ENCODE measurements at regions not wholly inside any gene's neighbourhood (a gene's known extent, or its start where the extent isn't known, plus 50 kb on each side); places are given as distances from the start of the nearest gene placed in this dataset.

DNA sequence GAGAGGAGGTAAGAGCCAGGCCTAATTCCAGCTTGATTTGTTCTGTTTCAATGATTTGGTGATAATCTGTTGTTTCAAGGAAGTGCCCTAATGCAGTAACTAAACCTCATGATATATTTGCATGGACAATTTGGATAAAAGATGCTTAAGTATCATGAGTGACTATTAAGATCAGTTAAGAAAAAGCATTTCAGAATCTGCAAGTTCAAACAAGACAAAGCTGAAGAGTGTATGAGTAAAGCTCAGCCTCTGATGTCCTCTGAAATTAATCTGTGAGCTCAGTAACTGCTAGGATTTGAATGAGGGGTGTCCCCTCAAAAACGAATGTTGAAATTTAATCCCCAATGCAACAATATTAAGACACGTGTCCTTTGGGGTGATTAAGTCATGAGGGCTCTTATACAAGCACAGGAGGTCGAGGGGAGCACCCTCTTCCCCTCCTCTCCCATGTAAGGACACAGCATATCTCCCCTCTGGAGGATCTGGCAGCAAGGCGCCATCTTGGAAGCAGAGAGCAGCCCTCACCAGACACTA is 949.2 kb downstream of the GALC start:
- no peaks in the 10 kb centered on the region for H3K4me1 ChIP-seq (ENCODE audit: control insufficient read depth, low read length)
- no peaks in the 10 kb centered on the region for H3F3A ChIP-seq (ENCODE audit: control insufficient read depth, insufficient read depth)
- H3K4me2 ChIP-seq (ENCODE audit: low read length), result no peak overlapping the region
- H3K36me3 ChIP-seq (ENCODE audit: control insufficient read depth, low read length), result no peaks in the 10 kb centered on the region
- no peaks in the 10 kb centered on the region for H4K20me1 ChIP-seq (ENCODE audit: control insufficient read depth, insufficient read depth, low read depth, low read length)
- H3K9me2 ChIP-seq (replicated peaks; ENCODE audit: control insufficient read depth, low read length), result no peaks in the 10 kb centered on the region
- H3K9me3 ChIP-seq (ENCODE audit: control insufficient read depth, insufficient read depth, low read length), result no peaks in the 10 kb centered on the region
- H3K79me2 ChIP-seq (ENCODE audit: control insufficient read depth, low read length), result no peaks in the 10 kb centered on the region
- no peak overlapping the region for H3K27ac ChIP-seq (ENCODE audit: low read depth, low read length)
- H3K4me3 ChIP-seq (ENCODE audit: low read length), result no peak overlapping the region
- H3K27me3 ChIP-seq (ENCODE audit: control insufficient read depth, low read length), result no peaks in the 10 kb centered on the region
- TF ChIP-seq EZH2phosphoT487 (IDR thresholded peaks at IDR 0.05; ENCODE audit: borderline replicate concordance, low read length), result no peak
- TF ChIP-seq, protein P1, sequence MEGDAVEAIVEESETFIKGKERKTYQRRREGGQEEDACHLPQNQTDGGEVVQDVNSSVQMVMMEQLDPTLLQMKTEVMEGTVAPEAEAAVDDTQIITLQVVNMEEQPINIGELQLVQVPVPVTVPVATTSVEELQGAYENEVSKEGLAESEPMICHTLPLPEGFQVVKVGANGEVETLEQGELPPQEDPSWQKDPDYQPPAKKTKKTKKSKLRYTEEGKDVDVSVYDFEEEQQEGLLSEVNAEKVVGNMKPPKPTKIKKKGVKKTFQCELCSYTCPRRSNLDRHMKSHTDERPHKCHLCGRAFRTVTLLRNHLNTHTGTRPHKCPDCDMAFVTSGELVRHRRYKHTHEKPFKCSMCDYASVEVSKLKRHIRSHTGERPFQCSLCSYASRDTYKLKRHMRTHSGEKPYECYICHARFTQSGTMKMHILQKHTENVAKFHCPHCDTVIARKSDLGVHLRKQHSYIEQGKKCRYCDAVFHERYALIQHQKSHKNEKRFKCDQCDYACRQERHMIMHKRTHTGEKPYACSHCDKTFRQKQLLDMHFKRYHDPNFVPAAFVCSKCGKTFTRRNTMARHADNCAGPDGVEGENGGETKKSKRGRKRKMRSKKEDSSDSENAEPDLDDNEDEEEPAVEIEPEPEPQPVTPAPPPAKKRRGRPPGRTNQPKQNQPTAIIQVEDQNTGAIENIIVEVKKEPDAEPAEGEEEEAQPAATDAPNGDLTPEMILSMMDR (IDR thresholded peaks at IDR 0.05; ENCODE audit: low read depth, low read length, poor library complexity, severe bottlenecking), result no peak

DNA sequence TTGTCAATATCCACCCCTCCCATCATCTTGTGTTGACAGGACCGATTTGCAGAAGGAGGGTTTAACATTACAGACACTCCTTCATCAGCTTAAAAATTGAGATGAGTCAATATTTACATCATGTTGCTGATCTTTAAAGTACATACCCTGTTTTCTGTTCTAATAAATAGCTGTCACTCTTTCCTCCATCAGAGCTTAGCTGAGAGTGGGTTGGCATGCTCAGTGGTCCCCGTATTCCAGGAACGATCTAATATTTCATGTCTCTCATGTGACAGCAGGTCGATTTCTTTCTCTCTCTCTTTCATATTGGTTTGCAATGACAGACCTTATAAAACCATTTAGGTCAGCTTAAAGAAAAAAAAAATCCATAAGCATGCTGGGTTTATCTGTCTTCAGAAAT is 950.6 kb downstream of the GALC start:
- Histone ChIP-seq H3K9me2 (replicated peaks; ENCODE audit: control insufficient read depth, low read length) (no peaks in the 10 kb centered on the region), H3K27ac (ENCODE audit: low read depth, low read length) (no peak overlapping the region), H3K4me3 (ENCODE audit: low read length) (no peak overlapping the region), H3K9me3 (ENCODE audit: control insufficient read depth, insufficient read depth, low read length) (no peaks in the 10 kb centered on the region), H4K20me1 (ENCODE audit: control insufficient read depth, insufficient read depth, low read depth, low read length) (no peaks in the 10 kb centered on the region), H3K4me2 (ENCODE audit: low read length) (no peak overlapping the region), H3K4me1 (ENCODE audit: control insufficient read depth, low read length) (no peaks in the 10 kb centered on the region), H3K36me3 (ENCODE audit: control insufficient read depth, low read length) (no peaks in the 10 kb centered on the region), H3K79me2 (ENCODE audit: control insufficient read depth, low read length) (no peaks in the 10 kb centered on the region), H3K27me3 (ENCODE audit: control insufficient read depth, low read length) (no peaks in the 10 kb centered on the region), H3F3A (ENCODE audit: control insufficient read depth, insufficient read depth) (no peaks in the 10 kb centered on the region)
- TF ChIP-seq, protein P1 (IDR thresholded peaks at IDR 0.05; ENCODE audit: low read depth, low read length, poor library complexity, severe bottlenecking), result no peak
- TF ChIP-seq EZH2phosphoT487 (IDR thresholded peaks at IDR 0.05; ENCODE audit: borderline replicate concordance, low read length), result no peak

DNA sequence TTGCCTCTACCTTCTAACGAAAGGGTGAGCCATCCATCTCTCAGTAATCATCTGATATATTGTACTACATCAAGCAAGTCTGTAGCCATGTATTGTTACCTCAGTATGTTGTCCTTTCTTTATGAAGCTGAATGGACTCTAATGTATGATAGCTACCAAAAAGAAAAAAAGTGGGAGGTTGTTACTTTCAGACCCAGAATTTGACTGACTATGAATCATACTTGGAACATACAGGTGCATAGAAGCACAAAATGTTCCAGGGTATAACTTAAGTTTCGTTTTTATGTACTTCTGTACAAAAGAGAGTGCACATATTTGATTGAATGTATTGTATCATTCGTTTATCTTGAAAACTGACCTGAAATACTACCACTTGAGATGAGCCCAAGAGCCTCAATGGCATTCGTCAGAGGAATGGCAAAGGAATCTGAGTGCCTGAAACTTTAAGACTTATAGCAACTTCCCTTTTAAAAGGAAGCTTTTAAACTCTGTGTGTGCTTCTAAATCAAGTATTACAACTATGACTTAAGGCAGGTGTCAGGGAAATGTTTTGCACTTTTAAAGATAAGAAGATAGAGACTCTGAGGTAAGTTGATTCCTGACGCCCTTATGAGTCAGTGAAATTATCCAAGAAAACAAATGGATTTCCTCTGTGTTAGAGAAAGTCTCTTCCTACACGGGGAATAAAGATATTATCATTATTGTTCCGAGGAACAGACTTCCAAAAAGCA is 951.5 kb downstream of the GALC start:
- Histone ChIP-seq H3K9me3 (ENCODE audit: control insufficient read depth, insufficient read depth, low read length) (no peaks in the 10 kb centered on the region), H3K9me2 (replicated peaks; ENCODE audit: control insufficient read depth, low read length) (no peaks in the 10 kb centered on the region), H3K79me2 (ENCODE audit: control insufficient read depth, low read length) (no peaks in the 10 kb centered on the region), H3K27ac (ENCODE audit: low read depth, low read length) (no peak overlapping the region), H3K4me2 (ENCODE audit: low read length) (no peak overlapping the region), H3K27me3 (ENCODE audit: control insufficient read depth, low read length) (no peaks in the 10 kb centered on the region), H4K20me1 (ENCODE audit: control insufficient read depth, insufficient read depth, low read depth, low read length) (no peaks in the 10 kb centered on the region), H3K36me3 (ENCODE audit: control insufficient read depth, low read length) (no peaks in the 10 kb centered on the region), H3K4me3 (ENCODE audit: low read length) (no peak overlapping the region), H3K4me1 (ENCODE audit: control insufficient read depth, low read length) (no peaks in the 10 kb centered on the region), H3F3A (ENCODE audit: control insufficient read depth, insufficient read depth) (no peaks in the 10 kb centered on the region)
- TF ChIP-seq EZH2phosphoT487 (IDR thresholded peaks at IDR 0.05; ENCODE audit: borderline replicate concordance, low read length), result no peak

DNA sequence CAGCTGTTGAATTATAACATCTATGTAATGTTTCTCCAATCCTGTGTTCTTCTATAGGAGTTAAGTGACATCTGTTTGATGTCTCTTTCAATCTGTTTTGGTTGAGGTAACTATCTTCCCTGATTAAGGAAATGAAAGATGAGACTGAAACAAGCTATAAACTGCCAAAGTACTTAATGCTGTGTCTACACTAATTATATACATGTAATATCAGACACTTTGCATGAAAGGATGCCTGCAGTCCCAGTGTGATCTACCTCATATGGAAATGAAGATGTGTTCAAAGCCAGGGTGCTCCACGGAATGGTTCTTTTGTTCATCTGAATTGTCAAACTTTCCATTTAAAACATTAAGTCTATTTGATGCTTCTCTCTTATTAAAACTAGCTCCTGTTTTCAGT is 958.3 kb downstream of the GALC start:
- TF ChIP-seq, protein P1 (IDR thresholded peaks at IDR 0.05; ENCODE audit: low read depth, low read length, poor library complexity, severe bottlenecking), result no peak
- TF ChIP-seq EZH2phosphoT487 (IDR thresholded peaks at IDR 0.05; ENCODE audit: borderline replicate concordance, low read length), result no peak
- Histone ChIP-seq H4K20me1 (ENCODE audit: control insufficient read depth, insufficient read depth, low read depth, low read length) (no peaks in the 10 kb centered on the region), H3F3A (ENCODE audit: control insufficient read depth, insufficient read depth) (no peaks in the 10 kb centered on the region), H3K4me1 (ENCODE audit: control insufficient read depth, low read length) (no peaks in the 10 kb centered on the region), H3K9me3 (ENCODE audit: control insufficient read depth, insufficient read depth, low read length) (no peaks in the 10 kb centered on the region), H3K9me2 (replicated peaks; ENCODE audit: control insufficient read depth, low read length) (no peaks in the 10 kb centered on the region), H3K4me2 (ENCODE audit: low read length) (no peak overlapping the region), H3K36me3 (ENCODE audit: control insufficient read depth, low read length) (no peaks in the 10 kb centered on the region), H3K27ac (ENCODE audit: low read depth, low read length) (no peak overlapping the region), H3K27me3 (ENCODE audit: control insufficient read depth, low read length) (no peaks in the 10 kb centered on the region), H3K4me3 (ENCODE audit: low read length) (no peak overlapping the region), H3K79me2 (ENCODE audit: control insufficient read depth, low read length) (no peaks in the 10 kb centered on the region)
